T-helper 1 cell treated with Interleukin-12 subunit alpha and Interleukin-12 subunit beta and Interleukin-4 antibody, amounts not matched to agents 30 μg/mL and 1 μg/mL, for 36 hours (primary cell): ENCODE measurements at regions not wholly inside any gene's neighbourhood (a gene's known extent, or its start where the extent isn't known, plus 50 kb on each side); places are given as distances from the start of the nearest gene placed in this dataset.

Experiments used
- H3K27ac Mint-ChIP-seq: one replicate; pipeline ENCODE4 v1.8.0; 2021; ENCODE audit warnings: mild to moderate bottlenecking, mixed read lengths
- H3K27me3 Mint-ChIP-seq: one replicate; pipeline ENCODE4 v1.8.0; 2021; ENCODE audit warnings: low read depth, mixed read lengths
- H3K36me3 Mint-ChIP-seq: one replicate; pipeline ENCODE4 v1.8.0; 2021; ENCODE audit warnings: low read depth, mixed read lengths
- H3K4me1 Mint-ChIP-seq: one replicate; pipeline ENCODE4 v1.8.0; 2021; ENCODE audit warnings: low read depth, mixed read lengths
- H3K4me3 Mint-ChIP-seq: one replicate; pipeline ENCODE4 v1.8.0; 2021; ENCODE audit warnings: mild to moderate bottlenecking, moderate library complexity, mixed read lengths
- H3K9me3 Mint-ChIP-seq: one replicate; pipeline ENCODE4 v1.8.0; 2021; ENCODE audit warnings: mixed read lengths

DNA sequence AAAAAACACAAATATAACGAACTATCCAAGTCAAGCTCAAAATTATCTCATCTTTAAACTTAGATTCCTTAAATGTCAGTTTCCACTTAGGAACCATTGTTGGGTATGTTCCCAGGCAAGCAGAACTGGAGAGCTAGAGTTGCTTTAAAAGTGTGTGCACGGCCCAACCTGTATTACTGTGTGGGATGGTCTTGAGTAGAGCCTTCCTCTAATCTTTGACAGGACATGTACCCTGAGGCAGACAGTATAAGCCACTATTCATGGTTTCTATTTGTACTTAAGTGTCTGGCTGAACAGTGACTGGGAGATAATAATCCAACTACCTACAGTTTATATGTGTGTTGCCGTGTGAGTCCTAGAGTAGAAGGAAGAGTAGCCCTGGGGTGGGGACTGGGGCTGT, 239.7 kb downstream of the GPD2 start:
- Mint-ChIP-seq H3K27me3 (peaks cover 11% of the 10 kb centered on the region), H3K27ac (no peak overlapping the region)

DNA sequence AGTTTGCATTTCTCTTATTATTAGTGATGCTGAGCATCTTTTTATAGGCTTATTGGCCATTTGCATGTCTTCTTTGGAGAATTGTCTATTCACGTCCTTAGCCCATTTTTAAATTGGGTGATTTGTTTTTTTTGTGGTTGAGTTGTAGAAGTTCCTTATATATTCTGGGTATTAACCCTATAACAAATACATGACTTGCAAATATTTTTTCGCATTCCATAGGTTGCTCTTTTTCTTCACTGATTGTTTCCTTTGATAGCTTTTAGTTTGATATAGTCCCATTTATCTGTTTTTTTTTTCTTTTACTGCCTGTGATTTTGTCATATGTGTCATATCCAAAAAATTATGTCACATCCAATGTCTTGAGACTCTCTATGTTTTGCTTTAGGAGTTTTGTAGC, 243.6 kb downstream of the GPD2 start:
- H3K4me3 Mint-ChIP-seq = no peak overlapping the region
- H3K27ac Mint-ChIP-seq = no peak overlapping the region
- H3K27me3 Mint-ChIP-seq = peaks cover 18% of the 10 kb centered on the region
- H3K9me3 Mint-ChIP-seq = no peaks in the 10 kb centered on the region
- no peaks in the 10 kb centered on the region for H3K36me3 Mint-ChIP-seq
- H3K4me1 Mint-ChIP-seq = no peaks in the 10 kb centered on the region

More for the DNA sequence above, 239.7 kb downstream of the GPD2 start:
- Mint-ChIP-seq H3K9me3 (no peaks in the 10 kb centered on the region), H3K4me1 (no peaks in the 10 kb centered on the region), H3K36me3 (no peaks in the 10 kb centered on the region), H3K4me3 (no peak overlapping the region)

DNA sequence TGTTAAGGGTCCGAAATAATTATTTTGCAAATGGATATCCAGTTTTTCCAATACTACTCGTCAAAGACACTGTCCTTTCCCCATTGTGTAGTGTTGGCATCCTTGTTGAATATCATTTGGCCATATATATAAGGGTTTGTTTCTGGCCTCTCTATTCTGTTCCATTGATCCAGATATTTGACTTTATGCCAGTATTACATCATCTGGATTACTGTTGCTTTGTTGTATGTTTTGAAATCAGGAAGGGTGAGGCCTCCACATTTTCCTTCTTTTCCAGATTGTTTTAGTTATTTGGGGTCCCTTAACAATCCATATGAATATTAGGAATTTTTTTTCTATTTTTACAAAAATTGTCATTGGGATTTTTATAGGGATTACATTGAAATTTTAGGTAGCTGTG, 244.1 kb downstream of the GPD2 start:
- H3K4me3 Mint-ChIP-seq = no peak overlapping the region
- no peaks in the 10 kb centered on the region for H3K36me3 Mint-ChIP-seq
- H3K4me1 Mint-ChIP-seq = no peaks in the 10 kb centered on the region
- H3K9me3 Mint-ChIP-seq = no peaks in the 10 kb centered on the region
- H3K27me3 Mint-ChIP-seq = peaks cover 18% of the 10 kb centered on the region
- H3K27ac Mint-ChIP-seq = no peak overlapping the region

DNA sequence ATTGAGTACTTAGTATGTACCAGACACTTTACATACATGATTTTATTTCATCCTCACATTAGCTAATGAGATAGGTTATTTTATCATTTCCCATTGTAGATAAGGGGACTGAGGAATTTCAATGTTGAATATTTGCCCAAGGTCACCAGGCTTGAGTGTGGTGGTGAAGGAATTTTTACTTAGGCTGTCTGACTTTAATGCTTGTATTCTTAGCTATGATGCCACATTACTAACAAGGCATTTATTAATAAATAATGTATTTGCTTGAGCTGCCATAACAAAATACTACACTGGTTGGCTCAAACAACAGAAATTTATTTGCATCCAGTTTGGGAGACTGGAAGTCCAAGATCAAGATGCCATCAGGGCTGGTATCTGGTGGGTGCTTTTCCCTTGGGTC, 250.9 kb downstream of the GPD2 start:
- Mint-ChIP-seq H3K27ac (no peak overlapping the region), H3K9me3 (no peaks in the 10 kb centered on the region), H3K4me1 (no peaks in the 10 kb centered on the region), H3K36me3 (no peaks in the 10 kb centered on the region), H3K4me3 (no peak overlapping the region), H3K27me3 (peaks cover 1% of the 10 kb centered on the region)

DNA sequence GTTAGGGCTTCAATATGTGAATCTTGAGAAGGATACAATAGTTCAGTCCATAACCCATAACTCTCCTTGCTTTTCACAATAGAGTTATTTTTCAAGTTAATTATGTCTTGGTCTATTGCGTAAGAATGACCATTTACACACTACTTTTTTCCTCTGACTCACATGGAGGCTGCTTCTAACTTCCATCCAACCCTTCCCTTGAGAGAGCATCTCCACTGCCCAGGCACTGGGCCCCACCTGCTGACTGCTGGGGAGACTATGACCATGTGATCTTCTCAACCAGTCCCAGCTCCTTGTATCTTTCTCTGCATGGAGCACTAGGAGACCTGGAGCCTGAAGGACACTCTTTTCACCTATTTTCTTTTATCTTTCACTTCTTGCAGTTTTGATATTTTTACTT, 251.5 kb downstream of the GPD2 start:
- H3K27me3 Mint-ChIP-seq = no peaks in the 10 kb centered on the region
- H3K9me3 Mint-ChIP-seq = no peaks in the 10 kb centered on the region
- no peaks in the 10 kb centered on the region for H3K4me1 Mint-ChIP-seq
- no peak overlapping the region for H3K4me3 Mint-ChIP-seq
- no peaks in the 10 kb centered on the region for H3K36me3 Mint-ChIP-seq
- no peak overlapping the region for H3K27ac Mint-ChIP-seq

DNA sequence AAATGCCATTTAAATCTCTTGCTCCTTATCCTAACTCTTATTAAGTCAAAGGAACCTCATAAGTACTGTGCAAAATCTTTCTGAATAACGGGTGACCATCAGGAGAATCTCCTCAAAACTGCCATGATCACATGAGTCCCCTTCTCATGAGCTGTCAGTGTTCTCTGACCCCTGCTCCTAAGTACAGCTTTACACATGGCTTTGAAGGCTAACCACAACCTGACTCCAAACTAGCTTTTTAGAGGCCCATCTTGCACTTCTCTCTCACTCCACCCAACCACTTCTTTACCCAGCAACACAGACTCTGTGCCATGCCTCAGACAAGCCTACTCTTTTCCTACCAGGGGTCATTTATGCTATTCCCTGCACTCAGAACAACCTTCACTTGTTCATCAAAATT, 253.8 kb downstream of the GPD2 start:
- Mint-ChIP-seq H3K27ac (no peak overlapping the region), H3K36me3 (no peaks in the 10 kb centered on the region), H3K4me1 (no peaks in the 10 kb centered on the region), H3K9me3 (no peaks in the 10 kb centered on the region), H3K27me3 (no peaks in the 10 kb centered on the region), H3K4me3 (no peak overlapping the region)

DNA sequence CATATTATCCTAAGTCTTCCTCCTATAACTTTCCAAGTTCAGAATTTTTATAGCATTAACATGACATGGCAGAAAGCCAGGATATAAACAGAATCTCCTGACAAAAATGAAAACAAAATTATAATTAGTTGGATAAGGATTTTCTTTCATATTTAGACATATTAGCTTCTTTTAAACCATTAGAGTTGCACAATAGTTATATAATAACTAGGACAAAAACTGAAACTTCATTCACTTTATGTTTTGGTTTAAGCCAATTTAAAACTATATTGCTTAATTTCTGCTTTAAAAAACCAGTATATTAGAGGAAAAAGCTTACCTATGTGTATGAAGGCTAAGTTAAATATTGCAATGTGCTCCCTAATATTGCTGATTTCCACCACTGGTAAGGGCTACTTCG, 254.8 kb downstream of the GPD2 start:
- no peak overlapping the region for H3K4me3 Mint-ChIP-seq
- H3K9me3 Mint-ChIP-seq = no peaks in the 10 kb centered on the region
- H3K27me3 Mint-ChIP-seq = no peaks in the 10 kb centered on the region
- no peak overlapping the region for H3K27ac Mint-ChIP-seq
- H3K36me3 Mint-ChIP-seq = no peaks in the 10 kb centered on the region
- no peaks in the 10 kb centered on the region for H3K4me1 Mint-ChIP-seq

DNA sequence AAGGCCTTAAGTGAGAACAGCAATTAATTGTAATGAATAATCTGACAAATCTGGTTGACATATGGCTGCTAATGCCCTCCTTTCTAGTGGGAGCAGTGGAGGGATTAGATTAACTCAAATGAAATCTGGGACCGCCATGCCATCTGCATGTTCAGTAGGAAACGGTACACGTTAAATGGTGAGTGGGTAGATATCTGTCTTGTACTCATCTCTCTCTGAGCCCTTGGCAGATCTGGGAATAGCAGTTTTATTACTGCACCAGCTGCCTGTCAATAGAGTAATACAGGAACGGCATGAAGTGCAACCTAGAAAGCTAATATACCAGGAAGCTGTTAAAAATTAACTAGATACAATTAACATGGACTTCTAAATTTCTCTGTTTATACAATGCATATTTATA, 258.8 kb downstream of the GPD2 start:
- Mint-ChIP-seq H3K9me3 (no peaks in the 10 kb centered on the region), H3K36me3 (no peaks in the 10 kb centered on the region), H3K27ac (no peak overlapping the region), H3K4me1 (no peaks in the 10 kb centered on the region), H3K4me3 (no peak overlapping the region), H3K27me3 (no peaks in the 10 kb centered on the region)

DNA sequence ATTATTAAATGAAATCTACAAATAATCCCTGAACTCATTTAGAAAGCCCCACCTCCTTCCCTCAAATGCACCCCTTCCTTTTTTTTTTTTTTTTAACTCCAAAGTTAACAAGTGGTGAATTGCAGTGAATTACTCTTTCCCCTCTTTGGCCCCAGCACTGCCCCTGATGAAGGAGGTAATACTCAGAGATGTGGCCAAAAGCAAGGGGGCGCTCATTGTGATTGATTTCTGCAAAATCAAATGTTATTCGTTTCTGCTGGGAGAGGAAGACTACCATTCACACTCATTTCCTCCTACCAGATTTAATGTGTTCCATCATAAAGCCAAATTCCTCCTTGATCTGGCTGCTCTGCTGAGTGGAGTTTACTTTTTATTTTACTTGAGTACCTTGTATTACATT, 259.4 kb downstream of the GPD2 start:
- no peaks in the 10 kb centered on the region for H3K36me3 Mint-ChIP-seq
- no peak overlapping the region for H3K4me3 Mint-ChIP-seq
- H3K27me3 Mint-ChIP-seq = no peaks in the 10 kb centered on the region
- no peaks in the 10 kb centered on the region for H3K9me3 Mint-ChIP-seq
- H3K27ac Mint-ChIP-seq = no peak overlapping the region
- H3K4me1 Mint-ChIP-seq = no peaks in the 10 kb centered on the region

DNA sequence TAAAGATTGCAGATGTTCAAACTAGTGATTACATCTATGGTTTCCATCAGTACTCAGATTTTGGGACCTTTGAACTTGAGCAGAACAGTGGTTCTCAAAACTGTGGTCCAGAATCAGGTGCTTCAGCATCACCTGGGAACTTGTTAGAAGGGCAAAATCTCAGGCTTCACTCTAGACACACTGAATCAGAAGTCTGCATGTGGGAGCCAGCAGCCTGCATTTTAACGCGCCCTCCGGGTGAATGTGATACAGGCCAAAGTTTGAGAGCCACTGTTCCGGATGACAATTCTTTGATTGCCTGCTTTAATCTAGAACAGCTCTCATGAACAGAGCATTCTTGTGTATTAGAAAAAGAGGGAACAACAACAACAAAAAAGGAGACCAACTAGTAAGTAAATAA, 261.7 kb downstream of the GPD2 start:
- no peak overlapping the region for H3K4me3 Mint-ChIP-seq

DNA sequence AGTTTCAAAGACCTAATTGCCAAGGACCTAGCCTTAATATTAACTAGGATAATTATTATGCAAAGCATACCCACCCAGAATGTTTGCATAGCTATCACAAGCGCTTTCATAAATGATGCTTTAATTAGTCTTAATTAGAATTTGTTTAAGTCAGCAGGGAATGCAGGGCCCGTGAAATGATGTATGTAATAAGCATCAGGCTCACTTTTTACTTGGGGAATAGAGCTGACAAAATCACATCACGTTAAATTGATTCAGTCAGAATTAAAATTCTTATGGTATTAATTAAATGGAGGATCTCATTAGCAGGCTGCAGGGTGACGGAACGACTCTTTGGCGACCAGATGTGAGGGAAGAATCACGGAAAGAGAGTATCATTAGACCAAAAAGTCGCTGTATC, 264.5 kb downstream of the GPD2 start:
- no peaks in the 10 kb centered on the region for H3K27me3 Mint-ChIP-seq
- H3K9me3 Mint-ChIP-seq = no peaks in the 10 kb centered on the region
- H3K4me1 Mint-ChIP-seq = no peaks in the 10 kb centered on the region
- no peak overlapping the region for H3K4me3 Mint-ChIP-seq
- H3K36me3 Mint-ChIP-seq = no peaks in the 10 kb centered on the region
- H3K27ac Mint-ChIP-seq = no peak overlapping the region

More for the DNA sequence above, 261.7 kb downstream of the GPD2 start:
- Mint-ChIP-seq H3K9me3 (no peaks in the 10 kb centered on the region), H3K27ac (no peak overlapping the region), H3K36me3 (no peaks in the 10 kb centered on the region), H3K4me1 (no peaks in the 10 kb centered on the region), H3K27me3 (no peaks in the 10 kb centered on the region)

DNA sequence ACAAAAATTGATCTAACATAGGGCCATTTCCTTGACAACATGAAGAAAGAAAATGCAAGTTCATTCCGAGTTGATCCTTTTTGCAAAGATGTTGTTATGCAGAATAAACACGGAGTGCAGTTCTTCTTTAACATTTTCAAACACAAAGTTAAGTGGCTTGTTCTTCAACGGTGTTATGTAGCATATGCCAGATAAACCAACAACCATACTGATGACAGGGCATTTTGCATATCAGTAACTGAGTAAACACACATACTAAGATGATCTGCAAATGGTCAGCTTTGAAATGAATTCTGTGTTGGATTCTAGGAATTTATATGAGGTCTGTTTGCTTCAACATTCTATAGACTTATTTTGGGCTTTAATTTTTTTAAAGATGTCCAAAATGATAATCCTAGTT, 266.4 kb downstream of the GPD2 start:
- Mint-ChIP-seq H3K4me3 (no peak overlapping the region), H3K27ac (no peak overlapping the region), H3K4me1 (no peaks in the 10 kb centered on the region), H3K27me3 (no peaks in the 10 kb centered on the region), H3K36me3 (no peaks in the 10 kb centered on the region), H3K9me3 (no peaks in the 10 kb centered on the region)

DNA sequence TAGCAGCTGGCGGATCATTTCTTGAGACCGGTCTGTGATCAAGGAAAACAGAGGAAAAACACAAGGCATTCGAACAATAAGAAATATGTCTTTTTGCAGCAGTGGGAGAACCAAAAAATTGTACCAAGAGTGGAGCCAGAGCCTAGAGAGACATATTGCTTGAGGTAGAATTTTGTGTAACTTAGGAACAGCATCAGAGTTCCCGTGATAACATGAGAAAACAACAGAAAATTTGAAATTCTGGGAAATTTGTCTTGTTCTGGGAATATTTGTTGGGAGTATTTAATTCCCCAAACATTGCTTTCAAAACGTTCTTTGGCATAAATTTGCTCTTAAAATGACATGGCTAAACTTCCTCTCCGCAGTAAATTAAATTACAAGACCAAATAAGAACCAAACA, 267.5 kb downstream of the GPD2 start:
- Mint-ChIP-seq H3K4me3 (no peak overlapping the region), H3K36me3 (no peaks in the 10 kb centered on the region), H3K27me3 (no peaks in the 10 kb centered on the region), H3K9me3 (no peaks in the 10 kb centered on the region), H3K4me1 (no peaks in the 10 kb centered on the region), H3K27ac (no peak overlapping the region)

DNA sequence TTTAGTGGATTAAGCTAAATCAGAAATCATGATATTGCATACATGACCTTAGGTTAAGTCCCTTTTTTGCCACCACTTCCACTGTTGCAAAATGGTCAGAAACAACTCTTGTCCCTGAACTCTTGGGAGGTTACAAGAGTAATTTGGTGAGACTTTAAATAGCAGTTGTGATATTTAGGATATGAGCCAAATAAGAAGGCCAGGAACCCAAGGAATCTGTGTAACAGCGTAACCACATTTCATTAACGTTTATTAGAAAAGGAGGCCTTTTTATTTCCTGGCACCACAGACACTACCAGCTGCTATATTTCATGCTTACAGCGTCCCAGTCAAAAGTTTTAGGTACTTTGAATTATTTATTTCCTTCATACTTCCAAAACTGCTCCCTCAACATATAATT, 268.0 kb downstream of the GPD2 start:
- H3K27me3 Mint-ChIP-seq = no peaks in the 10 kb centered on the region
- no peak overlapping the region for H3K4me3 Mint-ChIP-seq
- no peaks in the 10 kb centered on the region for H3K9me3 Mint-ChIP-seq
- H3K27ac Mint-ChIP-seq = no peak overlapping the region
- no peaks in the 10 kb centered on the region for H3K36me3 Mint-ChIP-seq
- H3K4me1 Mint-ChIP-seq = no peaks in the 10 kb centered on the region

DNA sequence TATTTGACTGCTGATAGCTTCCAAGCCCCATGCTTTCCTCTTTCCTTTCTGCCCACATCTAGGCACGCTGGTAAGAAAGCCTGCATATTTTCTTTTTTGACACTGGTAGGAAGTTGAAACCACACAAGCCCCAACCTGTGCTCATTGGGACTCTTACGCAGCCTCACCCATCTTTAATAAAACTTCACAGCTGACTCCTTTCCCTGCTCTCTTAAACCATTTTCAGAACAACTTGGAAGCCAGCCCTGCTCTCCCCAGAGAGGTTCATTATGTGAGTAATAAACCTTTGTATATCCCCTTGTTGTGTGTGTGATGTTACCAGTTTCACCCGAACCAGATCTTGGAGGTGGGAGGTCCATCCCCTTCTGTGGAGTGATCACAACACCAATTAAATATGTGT, 268.4 kb downstream of the GPD2 start:
- no peak overlapping the region for H3K4me3 Mint-ChIP-seq
- H3K27me3 Mint-ChIP-seq = no peaks in the 10 kb centered on the region
- no peak overlapping the region for H3K27ac Mint-ChIP-seq
- no peaks in the 10 kb centered on the region for H3K36me3 Mint-ChIP-seq
- H3K9me3 Mint-ChIP-seq = no peaks in the 10 kb centered on the region
- H3K4me1 Mint-ChIP-seq = no peaks in the 10 kb centered on the region

DNA sequence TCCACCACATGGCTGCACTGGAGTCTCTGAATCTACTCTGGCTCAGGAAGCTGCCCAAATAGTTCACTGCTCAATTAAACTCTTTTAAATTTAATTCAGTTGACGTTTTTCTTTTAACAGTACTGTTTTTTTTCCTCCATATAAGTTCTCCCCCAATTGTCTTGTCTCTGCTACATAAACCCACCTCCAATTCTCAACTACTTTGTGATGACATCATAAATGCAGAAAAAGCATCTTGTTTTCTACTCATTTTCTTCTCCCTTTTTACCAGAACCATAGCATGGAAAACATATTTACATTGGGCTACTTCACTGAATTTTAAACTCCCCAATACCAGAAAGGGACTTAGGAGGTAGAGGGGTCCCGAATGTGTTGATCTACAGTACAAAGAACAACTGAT, 270.4 kb downstream of the GPD2 start:
- no peaks in the 10 kb centered on the region for H3K27me3 Mint-ChIP-seq
- H3K9me3 Mint-ChIP-seq = no peaks in the 10 kb centered on the region
- no peaks in the 10 kb centered on the region for H3K36me3 Mint-ChIP-seq
- H3K27ac Mint-ChIP-seq = no peak overlapping the region
- H3K4me3 Mint-ChIP-seq = no peak overlapping the region
- H3K4me1 Mint-ChIP-seq = no peaks in the 10 kb centered on the region
